ENCODE measurements at regions not wholly inside any gene's neighbourhood (a gene's known extent, or its start where the extent isn't known, plus 50 kb on each side); places are given as distances from the start of the nearest gene placed in this dataset.
"Not testable (repeated sequence)": the region's sequence is repeated elsewhere in the genome, so short reads cannot be mapped to it uniquely, and the experiment has no call there.

- no peaks in the 10 kb centered on the region for H3K9me3 ChIP-seq (replicated peaks; ENCODE audit: low read length)
- H3K4me2 ChIP-seq (ENCODE audit: low read length): no peak overlapping the region
- H3K36me3 ChIP-seq (ENCODE audit: insufficient read depth, low read length): no peaks in the 10 kb centered on the region
- H3K27me3 ChIP-seq (ENCODE audit: control insufficient read depth, insufficient read depth, low read length): no peaks in the 10 kb centered on the region
- H3K4me1 ChIP-seq (ENCODE audit: control insufficient read depth, insufficient read depth, low read length): no peaks in the 10 kb centered on the region
- H3K9ac ChIP-seq (ENCODE audit: low read depth, low read length): no peak overlapping the region
- no peak overlapping the region for H3K4me3 ChIP-seq (ENCODE audit: low read length)
Measured at GRCh38 chr13:103466761-103467160, 400.5 kb upstream of the SLC10A2 start.

- not testable (repeated sequence) for H3K4me3 ChIP-seq (ENCODE audit: low read length); H3K9ac ChIP-seq (ENCODE audit: low read depth, low read length); H3K4me1 ChIP-seq (ENCODE audit: control insufficient read depth, insufficient read depth, low read length); H3K36me3 ChIP-seq (ENCODE audit: insufficient read depth, low read length); H3K9me3 ChIP-seq (replicated peaks; ENCODE audit: low read length); H3K4me2 ChIP-seq (ENCODE audit: low read length); H3K27me3 ChIP-seq (ENCODE audit: control insufficient read depth, insufficient read depth, low read length)
Measured at GRCh38 chr13:103460246-103460645, 394.0 kb upstream of the SLC10A2 start.

GRCh38 chr13:103457050-103457449 lies 390.8 kb upstream of the SLC10A2 start:
- not testable (repeated sequence) for H3K4me3 ChIP-seq (ENCODE audit: low read length); H3K36me3 ChIP-seq (ENCODE audit: insufficient read depth, low read length); H3K9ac ChIP-seq (ENCODE audit: low read depth, low read length); H3K9me3 ChIP-seq (replicated peaks; ENCODE audit: low read length); H3K4me2 ChIP-seq (ENCODE audit: low read length); H3K4me1 ChIP-seq (ENCODE audit: control insufficient read depth, insufficient read depth, low read length); H3K27me3 ChIP-seq (ENCODE audit: control insufficient read depth, insufficient read depth, low read length)

- Histone ChIP-seq H3K4me2 (ENCODE audit: low read length) (no peak overlapping the region), H3K4me1 (ENCODE audit: control insufficient read depth, insufficient read depth, low read length) (no peaks in the 10 kb centered on the region), H3K27me3 (ENCODE audit: control insufficient read depth, insufficient read depth, low read length) (no peaks in the 10 kb centered on the region), H3K9ac (ENCODE audit: low read depth, low read length) (no peak overlapping the region), H3K9me3 (replicated peaks; ENCODE audit: low read length) (no peaks in the 10 kb centered on the region), H3K4me3 (ENCODE audit: low read length) (no peak overlapping the region), H3K36me3 (ENCODE audit: insufficient read depth, low read length) (no peaks in the 10 kb centered on the region)
Measured at GRCh38 chr13:103451656-103452055, 385.4 kb upstream of the SLC10A2 start.

GRCh38 chr13:103443604-103444003 lies 377.4 kb upstream of the SLC10A2 start:
- H3K27me3 ChIP-seq (ENCODE audit: control insufficient read depth, insufficient read depth, low read length): no peaks in the 10 kb centered on the region

GRCh38 chr13:103437651-103438050 lies 371.4 kb upstream of the SLC10A2 start:
- Histone ChIP-seq H3K9ac (ENCODE audit: low read depth, low read length) (no peak overlapping the region), H3K4me3 (ENCODE audit: low read length) (no peak overlapping the region), H3K4me2 (ENCODE audit: low read length) (no peak overlapping the region), H3K36me3 (ENCODE audit: insufficient read depth, low read length) (no peaks in the 10 kb centered on the region), H3K4me1 (ENCODE audit: control insufficient read depth, insufficient read depth, low read length) (no peaks in the 10 kb centered on the region), H3K9me3 (replicated peaks; ENCODE audit: low read length) (no peaks in the 10 kb centered on the region), H3K27me3 (ENCODE audit: control insufficient read depth, insufficient read depth, low read length) (no peaks in the 10 kb centered on the region)

More at GRCh38 chr13:103443604-103444003, 377.4 kb upstream of the SLC10A2 start:
- Histone ChIP-seq H3K9ac (ENCODE audit: low read depth, low read length) (no peak overlapping the region), H3K4me2 (ENCODE audit: low read length) (no peak overlapping the region), H3K9me3 (replicated peaks; ENCODE audit: low read length) (no peaks in the 10 kb centered on the region), H3K4me3 (ENCODE audit: low read length) (no peak overlapping the region), H3K4me1 (ENCODE audit: control insufficient read depth, insufficient read depth, low read length) (no peaks in the 10 kb centered on the region), H3K36me3 (ENCODE audit: insufficient read depth, low read length) (no peaks in the 10 kb centered on the region)

- no peaks in the 10 kb centered on the region for H3K4me1 ChIP-seq (ENCODE audit: control insufficient read depth, insufficient read depth, low read length)
Measured at GRCh38 chr13:103436057-103436654, 369.9 kb upstream of the SLC10A2 start.

GRCh38 chr13:103431856-103432255 lies 365.6 kb upstream of the SLC10A2 start:
- Histone ChIP-seq H3K27me3 (ENCODE audit: control insufficient read depth, insufficient read depth, low read length) (no peaks in the 10 kb centered on the region), H3K36me3 (ENCODE audit: insufficient read depth, low read length) (no peaks in the 10 kb centered on the region), H3K4me2 (ENCODE audit: low read length) (no peak overlapping the region), H3K4me3 (ENCODE audit: low read length) (no peak overlapping the region), H3K4me1 (ENCODE audit: control insufficient read depth, insufficient read depth, low read length) (no peaks in the 10 kb centered on the region), H3K9ac (ENCODE audit: low read depth, low read length) (no peak overlapping the region), H3K9me3 (replicated peaks; ENCODE audit: low read length) (no peaks in the 10 kb centered on the region)

More at GRCh38 chr13:103436057-103436654, 369.9 kb upstream of the SLC10A2 start:
- Histone ChIP-seq H3K4me3 (ENCODE audit: low read length) (no peak overlapping the region), H3K9me3 (replicated peaks; ENCODE audit: low read length) (no peaks in the 10 kb centered on the region), H3K9ac (ENCODE audit: low read depth, low read length) (no peak overlapping the region), H3K27me3 (ENCODE audit: control insufficient read depth, insufficient read depth, low read length) (no peaks in the 10 kb centered on the region), H3K36me3 (ENCODE audit: insufficient read depth, low read length) (no peaks in the 10 kb centered on the region), H3K4me2 (ENCODE audit: low read length) (no peak overlapping the region)

GRCh38 chr13:103430368-103430767 lies 364.2 kb upstream of the SLC10A2 start:
- Histone ChIP-seq H3K4me2 (ENCODE audit: low read length) (no peak overlapping the region), H3K36me3 (ENCODE audit: insufficient read depth, low read length) (no peaks in the 10 kb centered on the region), H3K4me1 (ENCODE audit: control insufficient read depth, insufficient read depth, low read length) (no peaks in the 10 kb centered on the region), H3K9me3 (replicated peaks; ENCODE audit: low read length) (no peaks in the 10 kb centered on the region), H3K9ac (ENCODE audit: low read depth, low read length) (no peak overlapping the region), H3K4me3 (ENCODE audit: low read length) (no peak overlapping the region), H3K27me3 (ENCODE audit: control insufficient read depth, insufficient read depth, low read length) (no peaks in the 10 kb centered on the region)

- H3K9ac ChIP-seq (ENCODE audit: low read depth, low read length): no peak overlapping the region
- H3K4me1 ChIP-seq (ENCODE audit: control insufficient read depth, insufficient read depth, low read length): no peaks in the 10 kb centered on the region
Measured at GRCh38 chr13:103410002-103410401, 343.8 kb upstream of the SLC10A2 start.

GRCh38 chr13:103406967-103407366 lies 340.8 kb upstream of the SLC10A2 start:
- no peak overlapping the region for H3K9ac ChIP-seq (ENCODE audit: low read depth, low read length)
- no peak overlapping the region for H3K4me2 ChIP-seq (ENCODE audit: low read length)
- H3K27me3 ChIP-seq (ENCODE audit: control insufficient read depth, insufficient read depth, low read length): no peaks in the 10 kb centered on the region
- H3K4me3 ChIP-seq (ENCODE audit: low read length): no peak overlapping the region
- H3K36me3 ChIP-seq (ENCODE audit: insufficient read depth, low read length): no peaks in the 10 kb centered on the region
- H3K4me1 ChIP-seq (ENCODE audit: control insufficient read depth, insufficient read depth, low read length): no peaks in the 10 kb centered on the region
- no peaks in the 10 kb centered on the region for H3K9me3 ChIP-seq (replicated peaks; ENCODE audit: low read length)

More at GRCh38 chr13:103410002-103410401, 343.8 kb upstream of the SLC10A2 start:
- no peak overlapping the region for H3K4me2 ChIP-seq (ENCODE audit: low read length)
- H3K27me3 ChIP-seq (ENCODE audit: control insufficient read depth, insufficient read depth, low read length): no peaks in the 10 kb centered on the region
- no peaks in the 10 kb centered on the region for H3K36me3 ChIP-seq (ENCODE audit: insufficient read depth, low read length)
- H3K9me3 ChIP-seq (replicated peaks; ENCODE audit: low read length): no peaks in the 10 kb centered on the region
- no peak overlapping the region for H3K4me3 ChIP-seq (ENCODE audit: low read length)

- Histone ChIP-seq H3K4me2 (ENCODE audit: low read length) (no peak overlapping the region), H3K9me3 (replicated peaks; ENCODE audit: low read length) (no peaks in the 10 kb centered on the region), H3K4me1 (ENCODE audit: control insufficient read depth, insufficient read depth, low read length) (no peaks in the 10 kb centered on the region), H3K36me3 (ENCODE audit: insufficient read depth, low read length) (no peaks in the 10 kb centered on the region), H3K27me3 (ENCODE audit: control insufficient read depth, insufficient read depth, low read length) (no peaks in the 10 kb centered on the region), H3K4me3 (ENCODE audit: low read length) (no peak overlapping the region), H3K9ac (ENCODE audit: low read depth, low read length) (no peak overlapping the region)
Measured at GRCh38 chr13:103405297-103405696, 339.1 kb upstream of the SLC10A2 start.

Data from skeletal muscle satellite cell (primary cell).